GM19463 (cell line): ENCODE measurements at regions not wholly inside any gene's neighbourhood (a gene's known extent, or its start where the extent isn't known, plus 50 kb on each side); places are given as distances from the start of the nearest gene placed in this dataset.

Experiments
- ATAC-seq: cut with Tn5 transposase; IDR thresholded peaks from one replicate; pipeline ENCODE4 v1.9.1; 2021; ENCODE audit warnings: mild to moderate bottlenecking, moderate library complexity; ENCODE audit not compliant: unreplicated experiment

DNA sequence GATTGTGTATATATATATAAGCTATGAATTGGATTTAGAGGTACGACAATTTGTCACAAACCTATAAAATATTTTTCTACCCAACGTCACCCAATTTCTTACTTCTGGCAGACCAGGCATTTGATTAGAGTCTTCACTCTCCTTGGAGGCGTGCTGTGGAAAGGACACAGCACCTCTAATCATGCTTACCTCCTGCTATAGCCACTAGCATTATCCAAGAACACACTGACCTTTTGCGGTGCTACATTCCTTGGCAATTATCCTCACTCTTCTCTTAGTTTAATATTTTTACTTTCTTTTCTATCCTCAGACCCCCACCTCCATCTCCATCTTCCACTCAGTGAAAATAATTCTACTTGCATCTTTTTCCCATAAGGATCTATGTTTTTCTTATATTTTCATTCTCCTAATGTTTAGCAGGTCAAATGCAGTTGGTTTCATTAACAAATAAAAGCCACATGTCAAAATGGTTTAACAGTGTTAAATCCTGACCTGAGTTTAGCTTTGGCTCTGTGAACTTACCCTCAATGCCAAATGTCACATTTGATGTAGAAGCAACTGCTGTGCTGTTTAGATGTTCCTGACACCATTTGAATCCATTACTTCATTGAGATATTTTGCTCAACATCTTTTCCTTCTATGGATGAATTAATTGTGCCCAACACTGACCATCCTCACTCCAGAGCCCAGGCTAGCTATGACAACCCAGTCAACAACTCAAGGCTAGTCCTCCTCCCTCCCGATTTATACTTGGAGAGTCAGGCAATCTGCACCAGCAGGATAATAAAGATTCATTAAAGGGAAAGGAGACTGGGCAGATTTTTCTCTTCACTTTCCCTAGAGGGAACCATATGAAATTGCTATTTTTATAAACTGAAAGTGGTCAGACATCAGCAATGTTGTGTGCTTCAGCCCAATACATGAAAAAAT is 240.5 kb downstream of the MREG start:
- no peak for ATAC-seq

DNA sequence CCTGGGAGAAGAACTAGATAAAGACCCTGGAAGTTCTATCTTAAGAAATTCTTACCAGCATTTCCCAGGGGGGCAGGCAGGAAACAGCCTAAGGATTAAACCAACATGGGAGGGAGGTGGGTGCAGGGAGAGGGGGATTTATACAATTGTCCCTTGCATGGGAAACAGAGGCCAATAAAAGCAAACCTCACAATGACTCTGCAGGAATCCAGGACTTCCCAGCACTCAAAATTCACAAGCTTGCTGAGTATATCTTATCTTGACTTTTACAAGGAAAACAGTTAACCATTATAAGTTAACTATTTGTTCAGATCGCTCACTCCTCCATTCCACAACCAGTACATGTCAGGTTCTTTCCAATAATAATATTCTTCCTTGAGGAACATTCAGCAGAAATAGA is 241.3 kb downstream of the MREG start:
- no peak for ATAC-seq

DNA sequence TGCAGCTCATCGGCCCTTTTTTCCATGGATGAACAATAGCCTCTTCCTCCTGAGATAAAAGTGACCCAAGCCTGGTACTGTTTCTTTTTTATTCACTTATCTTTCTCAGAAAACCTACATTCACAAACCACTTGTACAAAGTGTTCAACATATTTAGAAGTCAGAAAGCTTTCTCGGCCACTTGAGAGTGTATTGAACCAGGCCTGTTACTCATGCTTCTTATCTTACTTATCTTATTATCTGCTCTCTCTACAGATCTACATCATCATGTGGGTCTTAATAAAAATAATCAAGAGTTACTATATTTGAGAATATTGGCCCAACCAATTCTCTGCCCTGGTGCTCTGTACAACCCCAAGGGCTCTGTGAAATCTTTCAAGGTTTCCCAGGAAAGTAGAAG is 242.1 kb downstream of the MREG start:
- ATAC-seq: no peak

DNA sequence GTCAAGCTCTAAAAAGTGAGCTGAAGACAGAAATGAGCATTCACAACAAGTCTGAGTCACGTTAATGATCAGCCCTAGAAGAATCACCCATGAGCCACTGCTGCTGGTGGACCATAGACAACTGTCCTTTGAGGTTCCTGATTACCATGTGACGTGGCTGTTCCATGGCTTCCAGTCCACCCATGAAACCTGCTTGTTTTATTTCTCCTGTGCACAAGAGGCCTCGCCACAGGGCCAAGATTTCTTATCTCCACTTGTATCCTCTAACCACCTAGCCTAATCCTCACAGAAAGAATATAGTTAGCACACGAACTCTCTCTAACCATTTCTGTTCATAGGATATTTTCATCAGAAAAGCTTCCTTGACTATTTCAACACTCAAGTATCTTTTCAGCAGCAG is 242.7 kb downstream of the MREG start:
- ATAC-seq: no peak

DNA sequence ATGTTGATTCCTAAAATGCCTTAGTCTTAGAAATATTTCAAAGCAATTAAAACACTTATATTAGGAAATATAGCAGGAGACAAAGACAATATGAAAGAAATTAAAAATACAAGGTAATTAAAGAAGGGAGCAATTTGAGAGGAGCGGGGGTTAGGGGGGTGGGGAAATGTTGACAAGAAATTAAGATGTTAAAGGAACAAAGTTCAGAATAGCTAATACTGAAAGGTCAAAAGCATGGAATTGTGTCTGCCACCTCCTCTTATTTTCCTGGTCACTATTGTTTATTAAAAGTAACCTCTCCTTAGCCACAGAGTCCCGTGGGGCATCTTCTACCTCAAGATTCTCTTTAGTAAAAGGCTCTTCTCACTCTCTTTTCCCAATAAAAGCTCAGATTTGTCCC is 244.1 kb downstream of the MREG start:
- no peak for ATAC-seq

DNA sequence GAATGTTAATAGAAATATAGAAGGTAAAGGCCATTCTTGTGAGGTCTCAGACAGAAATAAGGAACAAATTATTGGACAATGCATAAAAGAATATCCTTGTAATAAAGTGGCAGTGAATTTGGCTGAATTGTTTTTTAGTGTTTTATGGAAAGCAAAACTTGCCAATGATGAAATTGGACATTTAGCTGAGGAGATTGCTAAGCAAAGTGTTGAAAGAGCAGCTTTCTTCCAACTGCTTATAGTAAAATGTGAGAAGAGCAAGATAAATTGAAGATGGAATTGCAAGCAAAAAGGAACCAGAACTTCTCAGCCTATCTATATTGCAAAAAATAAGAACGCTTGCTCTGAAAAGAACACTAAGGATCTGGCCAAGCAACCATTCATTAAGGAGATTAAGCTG is 245.7 kb downstream of the MREG start:
- no peak for ATAC-seq

DNA sequence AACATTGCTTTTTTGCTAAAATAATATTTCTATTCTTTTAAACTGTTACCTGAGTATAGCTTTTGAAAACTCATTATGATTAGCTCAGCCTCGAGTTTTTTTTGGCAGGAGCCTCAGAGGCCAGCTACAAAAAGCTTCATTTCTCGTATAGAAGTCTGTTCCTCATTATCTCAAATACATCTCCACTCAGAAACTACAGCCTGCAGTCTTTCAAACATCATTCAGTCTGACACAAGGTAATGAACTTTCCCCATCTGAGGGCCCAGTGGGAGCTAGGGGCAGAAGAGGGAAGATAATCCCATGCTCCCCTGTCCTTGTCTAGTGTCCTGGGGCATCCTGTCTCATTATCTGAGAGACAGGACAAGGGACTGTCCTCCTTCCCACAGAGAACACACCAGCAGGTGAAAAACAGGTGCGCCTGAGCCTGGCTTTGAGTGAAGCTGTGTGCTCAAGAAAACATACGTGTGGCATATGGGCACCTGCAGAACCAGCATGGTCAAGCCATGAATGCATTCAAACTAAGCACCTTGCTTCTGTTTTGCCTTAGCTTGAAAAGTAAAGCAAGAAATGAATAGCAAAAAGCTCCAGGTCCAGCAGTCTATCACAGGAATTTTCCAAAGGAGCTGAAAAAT is 247.5 kb downstream of the MREG start:
- no peak for ATAC-seq

DNA sequence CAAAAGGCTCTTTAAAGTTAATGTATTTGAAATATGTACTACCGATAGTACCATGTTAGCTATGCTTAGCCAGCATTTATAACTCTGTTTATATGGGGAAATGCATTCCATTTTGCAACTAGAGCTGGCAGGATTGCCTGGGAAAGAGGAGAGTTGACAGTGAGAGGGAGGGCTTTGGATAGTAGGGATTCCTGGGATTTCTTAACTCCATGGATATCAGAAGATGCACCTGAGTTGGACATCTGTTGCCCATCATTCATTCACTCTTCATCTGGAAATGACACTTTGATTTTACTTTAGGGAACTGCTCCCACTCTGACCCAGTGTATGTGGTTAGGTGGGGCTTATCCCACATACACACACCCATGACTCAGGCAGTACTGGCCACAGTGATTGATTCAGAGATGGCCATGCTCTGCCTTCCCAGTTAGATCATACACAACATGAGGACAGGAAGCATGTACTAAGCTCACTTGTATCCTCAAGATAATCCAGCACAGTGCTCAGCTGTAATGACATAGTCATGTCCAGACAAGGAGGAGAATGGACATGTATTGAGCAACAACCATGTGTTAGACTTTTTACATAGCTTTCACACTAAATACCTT is 248.8 kb downstream of the MREG start:
- ATAC-seq: no peak

DNA sequence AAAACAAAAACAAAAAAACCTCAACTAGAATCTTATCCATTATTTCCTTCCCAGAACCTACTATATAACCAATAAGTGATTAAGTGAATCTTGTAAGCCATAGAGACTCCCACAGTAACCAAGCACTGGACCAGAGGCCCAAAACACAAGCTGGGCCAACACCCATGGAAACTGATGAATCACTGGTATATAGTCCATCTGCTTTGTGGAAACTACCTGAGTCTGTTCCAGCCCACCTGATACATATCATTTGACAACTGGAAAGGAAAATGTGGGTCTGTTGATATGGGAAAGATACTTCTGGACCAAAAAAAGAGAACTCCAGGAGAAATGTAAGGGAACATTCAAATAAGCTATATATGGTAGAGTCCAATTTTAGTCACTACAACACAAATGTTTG is 252.8 kb downstream of the MREG start:
- no peak for ATAC-seq

DNA sequence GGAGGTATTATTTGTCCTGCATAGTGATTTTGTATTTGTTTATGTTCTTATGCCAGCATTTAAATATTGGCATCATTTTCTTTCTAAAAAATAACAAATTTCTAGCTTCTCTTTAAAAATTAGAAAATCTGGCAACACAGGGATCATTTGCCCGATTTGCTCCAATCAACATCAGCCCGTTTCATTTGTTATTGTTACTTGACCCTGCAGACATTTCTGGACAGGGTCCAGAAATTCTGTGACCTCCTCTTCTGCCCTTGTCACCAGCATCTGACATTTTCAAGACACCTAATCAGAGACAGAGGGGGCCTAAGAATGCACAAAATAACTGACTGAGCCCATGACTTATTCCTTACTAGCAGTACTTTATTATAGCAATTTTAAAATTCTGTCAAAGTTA is 253.3 kb downstream of the MREG start:
- ATAC-seq: no peak

DNA sequence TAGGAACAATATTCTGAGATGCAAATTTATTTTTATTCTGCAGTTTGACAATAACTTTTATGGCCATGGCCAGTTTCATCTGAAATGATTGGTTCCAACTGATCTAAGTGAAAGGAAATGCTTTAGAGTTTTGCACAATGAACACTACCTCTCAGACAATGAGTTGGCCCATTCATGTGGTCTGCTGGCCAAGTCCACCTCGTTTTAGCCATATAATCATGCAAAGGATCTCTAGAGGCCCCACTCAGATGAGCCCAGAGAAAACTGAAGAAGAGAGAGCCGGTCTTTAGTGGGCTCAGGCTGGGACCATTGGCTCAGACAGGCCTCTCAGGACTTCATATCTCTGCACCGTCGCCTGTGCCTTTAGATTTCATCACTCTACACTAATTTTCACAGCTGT is 254.7 kb downstream of the MREG start:
- ATAC-seq: no peak

DNA sequence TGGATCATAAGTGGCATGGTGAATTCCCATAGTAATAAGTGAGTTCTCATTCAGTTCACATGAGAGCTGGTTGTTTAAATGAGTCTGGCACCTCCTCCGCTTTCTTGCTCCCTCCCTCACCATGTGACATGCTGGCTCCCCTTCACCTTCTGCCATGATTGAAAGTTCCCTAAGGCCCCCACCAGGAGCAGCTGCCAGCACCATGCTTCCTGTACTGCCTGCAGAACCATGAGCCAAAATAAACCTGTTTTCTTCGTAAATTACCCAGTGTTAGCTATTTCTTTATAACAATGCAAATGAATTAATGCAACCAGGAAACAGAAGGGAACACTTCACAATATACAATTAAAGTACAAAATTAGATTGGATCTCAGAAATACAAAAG is 257.0 kb downstream of the MREG start:
- no peak for ATAC-seq

DNA sequence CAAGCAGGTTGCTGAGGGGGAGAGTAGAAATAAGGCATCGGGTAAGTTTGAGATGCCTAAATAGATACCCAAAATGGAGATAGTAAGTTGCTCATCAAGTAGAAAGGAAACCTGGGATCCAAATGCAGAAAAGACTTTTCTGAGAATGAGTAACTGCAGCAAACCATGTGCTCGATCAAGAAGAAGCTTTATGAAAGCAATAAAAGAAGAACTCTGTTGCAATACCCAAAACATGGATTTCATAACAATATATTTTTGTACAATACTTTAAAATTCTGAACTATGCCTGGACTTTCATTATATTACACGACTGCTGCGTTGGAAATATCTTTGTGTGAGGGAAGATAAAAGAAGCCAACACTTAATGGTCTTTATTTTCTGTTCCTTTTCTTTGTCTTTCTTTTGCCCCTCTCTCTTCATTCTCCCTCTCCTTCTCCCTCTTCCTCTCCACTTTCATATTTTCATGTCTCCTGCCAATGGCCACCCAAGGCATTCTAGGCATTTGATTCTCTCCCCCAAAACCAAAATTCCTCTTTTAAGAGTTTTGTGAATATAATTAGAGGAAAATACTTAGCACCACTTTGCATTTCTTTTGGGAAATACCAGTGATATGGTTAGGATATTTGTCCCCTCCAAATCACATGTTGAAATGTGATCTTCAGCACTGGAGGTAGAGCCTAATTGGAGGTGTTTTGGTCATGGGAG is 257.6 kb downstream of the MREG start:
- no peak for ATAC-seq

DNA sequence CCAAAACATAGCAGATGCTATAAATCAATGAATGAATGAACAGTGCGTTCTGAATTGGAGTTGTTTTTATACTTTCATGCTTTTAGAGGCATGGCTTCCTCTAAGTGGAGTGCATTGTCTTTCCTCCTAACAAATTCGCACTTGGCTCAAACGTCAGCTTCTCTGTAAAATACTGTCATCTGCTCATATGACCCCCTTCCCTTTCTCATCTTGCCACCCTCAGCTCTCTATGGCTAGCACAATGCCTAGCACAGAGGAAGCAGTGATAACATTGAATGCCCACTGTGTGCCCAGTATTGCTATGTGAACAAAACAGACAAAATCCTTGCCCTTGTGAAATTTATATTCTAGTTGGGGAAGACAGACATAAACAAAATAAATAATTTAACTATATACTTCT is 258.8 kb downstream of the MREG start:
- ATAC-seq: no peak

DNA sequence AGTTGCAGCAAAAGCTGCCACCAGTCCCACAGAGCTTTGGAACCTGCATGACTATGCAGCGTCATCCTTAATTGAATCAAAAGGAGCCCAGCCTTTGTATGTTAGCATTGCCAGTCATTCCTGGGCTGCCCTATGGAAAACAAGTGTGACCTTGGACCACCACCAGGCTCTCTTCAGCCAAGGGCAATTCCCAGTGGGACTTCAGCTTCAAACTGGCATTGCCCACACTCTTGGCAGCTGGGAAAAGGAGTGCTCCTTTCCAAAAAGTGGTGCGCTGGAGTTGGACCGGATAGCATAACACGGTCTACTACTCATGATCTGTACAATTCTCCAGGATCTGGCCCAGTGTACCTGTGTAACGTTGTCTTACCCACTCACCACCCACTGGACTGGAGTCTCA is 259.5 kb downstream of the MREG start:
- no peak for ATAC-seq

DNA sequence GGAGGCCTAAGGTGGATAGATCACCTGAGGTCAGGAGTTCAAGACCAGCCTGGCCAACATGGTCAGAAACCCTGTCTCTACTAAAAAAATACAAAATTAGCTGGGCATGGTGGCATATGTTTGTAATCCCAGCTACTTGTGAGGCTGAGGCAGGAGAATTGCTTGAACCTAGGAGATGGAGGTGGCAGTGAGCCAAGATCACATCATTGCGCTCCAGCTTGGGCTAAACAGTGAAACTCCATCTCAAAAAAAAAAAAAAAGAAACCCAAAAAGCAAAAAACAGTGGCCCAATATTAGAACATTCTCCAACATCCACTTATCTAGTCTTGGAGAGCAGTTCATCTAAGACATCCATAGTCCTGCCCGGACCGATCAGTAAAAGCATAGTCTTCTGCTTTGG is 260.4 kb downstream of the MREG start:
- ATAC-seq: no peak

DNA sequence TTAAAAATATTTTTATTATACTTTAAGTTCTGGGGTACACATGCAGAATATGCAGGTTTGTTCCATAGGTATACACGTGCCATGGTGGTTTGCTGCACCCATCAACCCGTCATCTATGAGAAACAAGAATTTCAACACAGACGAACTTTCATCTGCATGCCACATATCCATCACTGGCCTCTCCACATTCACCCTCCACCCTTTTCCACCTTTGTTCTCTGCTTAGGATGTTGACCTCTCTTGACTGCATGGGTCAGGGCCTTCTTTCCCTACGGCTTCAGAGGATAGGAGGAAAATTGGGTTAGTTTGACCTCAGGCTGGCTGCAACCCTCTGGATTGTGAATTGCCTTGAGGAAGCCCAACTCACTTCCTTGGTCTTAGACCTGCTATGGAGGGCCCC is 260.9 kb downstream of the MREG start:
- ATAC-seq: no peak

DNA sequence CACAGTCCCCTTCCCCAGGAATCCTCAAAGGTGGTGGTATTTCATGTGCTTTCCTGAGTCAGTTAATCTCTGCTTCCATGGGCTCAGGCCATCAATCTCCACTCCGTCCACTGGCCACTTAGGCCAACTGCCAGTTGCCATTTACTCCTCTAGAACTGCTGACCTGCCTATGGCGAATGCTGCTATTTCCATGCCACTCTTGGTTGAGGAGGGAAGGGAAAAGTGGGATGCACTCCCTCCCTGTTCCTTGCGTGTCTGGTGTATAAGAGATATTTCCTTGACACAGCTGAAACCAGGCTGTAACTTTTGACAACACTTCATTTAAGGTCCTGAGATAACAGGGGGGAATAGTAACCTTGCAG is 261.5 kb downstream of the MREG start:
- no peak for ATAC-seq

DNA sequence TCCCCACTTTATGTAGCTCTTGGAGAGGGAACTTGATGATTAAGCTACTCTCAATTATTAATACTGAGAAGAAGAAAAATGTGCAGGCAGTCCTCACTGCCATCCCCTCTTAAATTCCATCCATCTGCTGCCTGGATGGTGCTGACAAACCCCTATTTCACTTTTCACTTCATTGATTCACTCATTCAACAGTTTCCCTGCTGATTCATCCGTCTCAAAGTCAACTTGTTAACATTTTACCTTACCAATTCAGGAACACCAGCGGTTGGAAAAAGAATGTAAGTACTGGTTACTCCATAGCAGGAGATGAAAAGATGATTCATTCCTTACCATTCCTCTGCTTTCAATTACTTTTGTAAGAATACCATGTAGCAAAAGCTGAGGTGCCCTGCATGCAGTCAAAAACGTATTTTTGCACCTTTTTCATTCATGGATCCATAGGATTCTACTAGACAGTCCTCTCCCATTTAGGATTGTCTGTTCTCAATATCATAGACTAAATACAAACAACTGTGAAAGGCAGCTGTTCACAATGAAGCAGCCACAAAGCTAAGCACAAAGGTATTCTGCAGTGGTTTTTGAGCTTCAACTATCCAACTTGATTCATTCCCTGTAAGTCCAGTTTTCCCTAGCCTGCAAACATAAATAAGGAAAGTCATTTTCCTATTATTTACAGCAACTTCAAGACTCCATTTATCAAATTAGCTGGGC is 262.0 kb downstream of the MREG start:
- no peak for ATAC-seq

DNA sequence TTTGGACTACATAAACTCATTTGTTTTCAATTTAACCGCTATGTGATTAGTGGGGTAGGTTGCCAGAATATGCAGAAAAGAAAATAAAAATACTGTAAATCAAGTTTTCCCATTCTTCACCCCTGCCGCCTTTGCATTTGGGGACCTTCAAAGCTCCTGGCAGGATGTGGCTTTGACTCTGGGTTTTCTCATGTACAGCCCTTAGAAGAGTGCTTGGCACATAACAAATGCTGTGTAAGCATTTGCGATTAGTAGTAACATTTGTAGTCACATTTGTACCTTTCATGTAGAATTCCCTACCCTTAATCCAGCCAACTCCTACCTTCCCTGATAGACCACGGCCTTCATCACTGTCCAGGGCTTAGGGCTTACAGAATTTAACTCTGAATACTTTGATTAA is 262.6 kb downstream of the MREG start:
- ATAC-seq: no peak
